Upper lobe of left lung (tissue), 6 donors: ENCODE measurements at regions not wholly inside any gene's neighbourhood (a gene's known extent, or its start where the extent isn't known, plus 50 kb on each side); places are given as distances from the start of the nearest gene placed in this dataset.
"Not testable (repeated sequence)": the region's sequence is repeated elsewhere in the genome, so short reads cannot be mapped to it uniquely, and the experiment has no call there.

Experiments
- ATAC-seq, 2 donors: fragments of 200-7000 bp; cut with Tn5 transposase; one replicate each; pipeline ENCODE4 v1.9.1; 2022; ENCODE audit warnings: mild to moderate bottlenecking in 2 of 2, moderate library complexity in 2 of 2; ENCODE audit not compliant: low FRiP score in 2 of 2
- DNase-seq, 2 donors: peaks; one replicate each; pipeline ENCODE4 v3.0.0-alpha.2; 2019 to 2020
- H3K27ac ChIP-seq, 4 donors: fragments of 200-600 bp; sonication (generic); one replicate each; pipeline ENCODE4 v1.5.1; 2016 to 2019
- H3K27me3 ChIP-seq, 4 donors: fragments of 200-600 bp; sonication (generic); one replicate each; pipeline ENCODE4 v1.5.1; 2017 to 2019
- H3K36me3 ChIP-seq, 4 donors: fragments of 200-600 bp; sonication (generic); one replicate each; pipeline ENCODE4 v1.5.1; 2016 to 2019
- H3K4me1 ChIP-seq, 4 donors: fragments of 200-600 bp; sonication (generic); one replicate each; pipeline ENCODE4 v1.5.1; 2018 to 2019
- H3K4me3 ChIP-seq, 4 donors: fragments of 200-600 bp; sonication (generic); one replicate each; pipeline ENCODE4 v1.5.1; 2017 to 2019; ENCODE audit warnings: mild to moderate bottlenecking in 2 of 4, moderate library complexity in 1 of 4
- H3K9me3 ChIP-seq, 4 donors: fragments of 200-600 bp; sonication (generic); one replicate each; pipeline ENCODE4 v1.5.1; 2018 to 2019
- CTCF ChIP-seq, 6 experiments: fragments of 450-650 bp in 4 of 6; fragments of 200-600 bp in 2 of 6; sonication (generic) in 2 of 6; IDR thresholded peaks; one replicate each; pipeline ENCODE4 v1.5.1; 2016 to 2019; ENCODE audit warnings: antibody characterized with exemption in 6 of 6
- EP300 ChIP-seq, 4 donors: sonication (generic); formaldehyde crosslinking; IDR thresholded peaks; one replicate each; pipeline ENCODE4 v1.5.1; 2017; ENCODE audit warnings: antibody characterized with exemption in 4 of 4, control low read depth in 2 of 4
- POLR2A ChIP-seq, 4 donors: fragments of 450-650 bp; IDR thresholded peaks; one replicate each; pipeline ENCODE4 v1.5.1; 2016 to 2017; ENCODE audit warnings: antibody characterized with exemption in 4 of 4, mild to moderate bottlenecking in 2 of 4
- POLR2AphosphoS5 ChIP-seq, 2 donors: sonication (generic); formaldehyde crosslinking; IDR thresholded peaks; one replicate each; pipeline ENCODE4 v1.5.1; 2017; ENCODE audit warnings: antibody characterized with exemption in 2 of 2
- WGBS, 2 donors: methylation state at CpG; one replicate each; pipeline ENCODE4 v1.1.5; 2017 to 2018; 5-methylcytosine and 5-hydroxymethylcytosine counted together
- donor health status: DM: no; HTN: no; CAD: no; lungs with moderate emphysema.
- donor health status: DM: no; HTN: yes; CAD: no; lungs with severe emphysema.

GRCh38 chr12:38431921-38432320 is 115.3 kb downstream of the ALG10B start:
- H3K27ac ChIP-seq: no peak overlapping the region
- no peaks in the 10 kb centered on the region for H3K4me1 ChIP-seq
- H3K4me3 ChIP-seq: no peak overlapping the region
- no peak for DNase-seq
- H3K9me3 ChIP-seq: no peaks in the 10 kb centered on the region
- 71 to 74% methylated on average over 1 of the region's 1 CpG for WGBS, 2 donors
- ATAC-seq: no peak
- TF ChIP-seq EP300 (IDR thresholded peaks at IDR 0.05) (no peak), CTCF (IDR thresholded peaks at IDR 0.05) (no peak), POLR2AphosphoS5 (IDR thresholded peaks at IDR 0.05) (no peak), POLR2A (IDR thresholded peaks at IDR 0.05) (no peak)
- no peaks in the 10 kb centered on the region for H3K27me3 ChIP-seq
- no peaks in the 10 kb centered on the region for H3K36me3 ChIP-seq

GRCh38 chr12:38441871-38442281 is 125.3 kb downstream of the ALG10B start:
- not testable (repeated sequence) for H3K4me1 ChIP-seq, H3K9me3 ChIP-seq, H3K27ac ChIP-seq, ATAC-seq, H3K27me3 ChIP-seq, H3K4me3 ChIP-seq, H3K36me3 ChIP-seq
- 95% methylated on average over 15 of the region's 20 CpGs; no CpG with 5 or more reads in 1 of the 2 donors for WGBS, 2 donors
- peak in 1 of 2 donors; percentile 65 for DNase-seq

- no peaks in the 10 kb centered on the region for H3K27me3 ChIP-seq
- H3K4me1 ChIP-seq: no peaks in the 10 kb centered on the region
- WGBS, 2 donors: 78 to 84% methylated on average over 2 of the region's 2 CpGs
- DNase-seq: no peak
- H3K27ac ChIP-seq: no peak overlapping the region
- no peak for ATAC-seq
- H3K4me3 ChIP-seq: no peak overlapping the region
- no peak for TF ChIP-seq EP300 (IDR thresholded peaks at IDR 0.05)
- TF ChIP-seq CTCF (IDR thresholded peaks at IDR 0.05): no peak
- no peak for TF ChIP-seq POLR2AphosphoS5 (IDR thresholded peaks at IDR 0.05)
- TF ChIP-seq POLR2A (IDR thresholded peaks at IDR 0.05): no peak
- no peaks in the 10 kb centered on the region for H3K36me3 ChIP-seq
- H3K9me3 ChIP-seq: no peaks in the 10 kb centered on the region
These were observed 128.5 kb downstream of the ALG10B start for GRCh38 chr12:38445040-38445439.

GRCh38 chr12:38448991-38449390 is 132.4 kb downstream of the ALG10B start:
- H3K27ac ChIP-seq: no peak overlapping the region
- H3K27me3 ChIP-seq: no peaks in the 10 kb centered on the region
- ATAC-seq (no peak), DNase-seq (no peak)
- H3K9me3 ChIP-seq: no peaks in the 10 kb centered on the region
- H3K36me3 ChIP-seq: no peaks in the 10 kb centered on the region
- no peaks in the 10 kb centered on the region for H3K4me1 ChIP-seq
- TF ChIP-seq CTCF (IDR thresholded peaks at IDR 0.05) (no peak), POLR2AphosphoS5 (IDR thresholded peaks at IDR 0.05) (no peak), EP300 (IDR thresholded peaks at IDR 0.05) (no peak), POLR2A (IDR thresholded peaks at IDR 0.05) (no peak)
- no peak overlapping the region for H3K4me3 ChIP-seq
- 90 to 91% methylated on average over 2 of the region's 2 CpGs for WGBS, 2 donors

GRCh38 chr12:38456537-38457120 is 140.1 kb downstream of the ALG10B start:
- H3K27me3 ChIP-seq: no peaks in the 10 kb centered on the region
- DNase-seq (no peak), ATAC-seq (no peak)
- no peak overlapping the region for H3K27ac ChIP-seq
- no peaks in the 10 kb centered on the region for H3K4me1 ChIP-seq
- no peak overlapping the region for H3K4me3 ChIP-seq
- no peaks in the 10 kb centered on the region for H3K36me3 ChIP-seq
- H3K9me3 ChIP-seq: no peaks in the 10 kb centered on the region
- WGBS, 2 donors: 76 to 79% methylated on average over 2 of the region's 2 CpGs
- TF ChIP-seq POLR2A (IDR thresholded peaks at IDR 0.05) (no peak), POLR2AphosphoS5 (IDR thresholded peaks at IDR 0.05) (no peak), EP300 (IDR thresholded peaks at IDR 0.05) (no peak), CTCF (IDR thresholded peaks at IDR 0.05) (no peak)
